Right cardiac atrium (tissue), 5 donors: ENCODE measurements at regions not wholly inside any gene's neighbourhood (a gene's known extent, or its start where the extent isn't known, plus 50 kb on each side); places are given as distances from the start of the nearest gene placed in this dataset.

ENCODE experiments used
- ATAC-seq, 2 donors: fragments of 200-7000 bp; cut with Tn5 transposase; one replicate each; pipeline versions ENCODE4 v1.8.0 to v1.9.1; 2020; ENCODE audit warnings: moderate library complexity in 2 of 2, mild to moderate bottlenecking in 1 of 2
- DNase-seq, 3 donors: peaks; one replicate each; pipeline ENCODE4 v3.0.0-alpha.2; 2020
- H3K27ac ChIP-seq: one replicate; pipeline ENCODE4 v1.5.1; 2013; ENCODE audit warnings: mild to moderate bottlenecking, low read length, control low read depth, moderate library complexity
- H3K27me3 ChIP-seq: one replicate; pipeline ENCODE4 v1.6.1; 2013; ENCODE audit not compliant: control insufficient read depth, insufficient read depth
- H3K4me1 ChIP-seq: one replicate; pipeline ENCODE4 v1.6.1; 2013; ENCODE audit warnings: low read length; ENCODE audit not compliant: control insufficient read depth, insufficient read depth
- H3K4me3 ChIP-seq: one replicate; pipeline ENCODE4 v1.5.1; 2013; ENCODE audit warnings: low read length, control low read depth
- H3K9me3 ChIP-seq: one replicate; pipeline ENCODE4 v1.6.1; 2013; ENCODE audit warnings: low read length; ENCODE audit not compliant: control insufficient read depth
- WGBS: extraction: QIAGEN DNeasy Blood & Tissue Kit; methylation state at CpG from one replicate; pipeline ENCODE4 v1.1.7; 2013; 5-methylcytosine and 5-hydroxymethylcytosine counted together
- intact Hi-C, 4 donors: fragments of 100-400 bp; cut with DNase I; formaldehyde crosslinking; loops; one replicate each; pipeline versions ENCODE4 v1.11.0 to v1.14.0; 2022 to 2023
- donor health status: healthy with polysubstance abuse.
- donor health status: DM: no; HTN: yes; CAD: no.
- donor health status: DM: no; HTN: no; CAD: no.
- donor health status: DM: no; HTN: yes; CAD: no; lungs with severe emphysema.
- donor health status: DM: yes; HTN: yes; CAD: no.

DNA sequence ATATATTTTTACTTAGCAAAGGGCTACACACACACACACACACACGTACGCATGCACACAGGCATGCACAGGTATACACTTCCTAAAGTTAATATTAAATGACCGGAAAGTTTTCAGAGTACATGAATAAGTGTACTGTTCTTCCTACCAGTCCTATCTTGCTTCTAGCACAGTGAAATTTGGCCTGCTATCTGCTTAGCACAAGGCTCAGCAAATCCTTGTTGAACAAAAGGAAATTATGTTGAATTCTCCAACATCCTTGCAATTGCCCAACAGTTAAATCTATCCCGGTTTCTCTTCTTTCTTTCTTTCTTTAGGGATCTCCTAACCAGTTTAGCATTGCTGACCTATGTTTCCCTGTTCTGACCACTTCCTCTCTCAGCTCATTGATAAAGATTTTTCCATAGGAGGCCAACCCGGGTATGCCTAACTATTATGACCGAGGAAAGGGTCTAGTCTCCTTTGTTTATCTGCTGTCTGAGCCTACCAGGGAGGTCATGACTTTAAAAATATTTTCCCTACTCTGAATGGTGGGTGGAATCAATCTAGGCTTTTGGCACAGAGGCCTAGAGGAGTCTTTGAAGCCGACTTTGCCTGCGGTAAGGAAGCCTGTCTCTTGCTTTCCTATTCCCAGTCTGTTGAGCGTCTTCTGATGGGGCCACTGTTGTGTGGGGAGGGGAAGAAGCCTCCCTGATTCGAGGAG lies 400.7 kb downstream of the HRH4 start:
- 54% methylated on average over 10 of the region's 10 CpGs for WGBS
- no peak overlapping the region for H3K27ac ChIP-seq
- DNase-seq (no peak), ATAC-seq (peak; percentile 73 to 96)
- no peak overlapping the region for H3K4me3 ChIP-seq
- peaks cover 2% of the 10 kb centered on the region for H3K4me1 ChIP-seq
- no peaks in the 10 kb centered on the region for H3K27me3 ChIP-seq
- intact Hi-C loops: no loop called here
- H3K9me3 ChIP-seq: no peaks in the 10 kb centered on the region

DNA sequence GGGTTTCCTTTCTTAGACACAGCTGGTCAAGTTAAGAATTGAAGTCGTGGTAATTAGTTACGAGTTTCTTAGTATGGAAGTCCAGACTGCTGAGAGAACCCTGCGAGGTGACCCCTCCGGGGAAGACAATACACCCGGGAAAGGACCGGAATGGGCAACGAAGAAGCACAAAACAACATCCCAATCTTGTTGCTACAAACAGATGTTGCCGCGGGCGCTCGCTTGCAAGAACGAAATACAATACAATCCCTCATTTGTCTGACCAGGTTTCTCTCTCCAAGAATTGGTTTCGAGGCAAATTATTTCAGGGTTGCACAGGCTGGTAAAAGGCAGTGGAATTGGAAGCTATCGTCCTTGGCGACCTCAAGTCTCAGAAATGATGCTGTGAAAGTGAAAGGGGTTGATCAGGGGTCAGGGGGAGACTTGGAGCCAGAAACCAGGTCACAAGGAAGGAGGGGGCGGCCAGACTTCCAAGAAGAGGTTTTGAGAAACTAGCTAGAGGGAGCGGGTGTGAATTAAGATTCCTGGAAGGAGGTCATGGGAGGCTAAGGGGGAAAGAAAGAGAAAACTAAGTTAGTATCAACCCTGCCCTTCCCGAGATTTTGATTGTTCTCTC lies 401.9 kb downstream of the HRH4 start:
- 60% methylated on average over 18 of the region's 18 CpGs for whole genome bisulfite sequencing
- H3K27me3 ChIP-seq: no peaks in the 10 kb centered on the region

DNA sequence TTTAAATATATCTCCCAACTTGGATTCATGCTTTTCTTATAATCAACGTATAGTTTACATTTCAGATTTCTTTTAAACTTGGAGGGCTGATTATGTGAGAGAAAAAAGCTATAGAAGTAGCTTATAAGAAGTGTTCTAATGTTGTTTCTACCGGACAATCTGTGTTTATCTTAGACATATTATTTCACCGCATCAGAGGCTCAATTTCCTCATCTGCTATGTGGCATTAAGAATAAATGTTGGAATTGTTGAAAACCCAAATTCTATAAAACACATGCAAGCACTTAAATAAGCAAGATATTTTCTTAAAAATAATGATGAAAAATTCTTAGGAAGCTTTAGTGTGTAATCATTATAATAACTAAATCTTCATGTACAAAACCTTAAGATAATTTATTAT lies 407.9 kb downstream of the HRH4 start:
- Histone ChIP-seq H3K4me3 (no peak overlapping the region), H3K27me3 (no peaks in the 10 kb centered on the region), H3K27ac (no peak overlapping the region), H3K4me1 (no peaks in the 10 kb centered on the region), H3K9me3 (no peaks in the 10 kb centered on the region)
- 80% methylated on average over 3 of the region's 3 CpGs for WGBS
- ATAC-seq (no peak), DNase-seq (no peak)
- intact Hi-C loops: no loop called here

More for the DNA sequence above, 401.9 kb downstream of the HRH4 start:
- DNase-seq: no peak
- no peak overlapping the region for H3K27ac ChIP-seq
- intact Hi-C loops: no loop called here
- H3K4me3 ChIP-seq: no peak overlapping the region
- peaks cover 2% of the 10 kb centered on the region for H3K4me1 ChIP-seq
- ATAC-seq: no peak
- H3K9me3 ChIP-seq: no peaks in the 10 kb centered on the region

DNA sequence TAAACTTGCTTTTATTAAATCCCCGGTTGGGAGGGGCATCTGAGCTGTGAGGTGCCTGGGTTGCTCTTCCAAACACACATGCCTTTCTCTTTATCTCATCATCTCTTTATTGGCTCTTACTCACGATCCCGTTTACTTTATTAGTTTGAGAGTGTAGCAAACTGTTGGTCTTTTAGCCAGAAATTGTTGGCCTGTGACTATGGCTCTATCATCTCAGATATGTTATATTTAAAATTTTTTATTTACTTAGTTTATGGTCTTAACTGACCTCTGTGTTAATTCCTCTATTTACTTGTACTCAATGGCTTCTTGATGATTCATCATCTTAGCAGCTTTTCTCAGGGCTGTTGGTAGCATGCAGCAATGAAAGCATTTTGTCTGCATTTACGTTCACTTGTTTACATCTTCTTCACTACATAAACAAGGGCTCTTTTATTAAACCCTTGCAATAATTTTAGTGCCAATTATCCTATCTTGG lies 408.4 kb downstream of the HRH4 start:
- Histone ChIP-seq H3K9me3 (no peaks in the 10 kb centered on the region), H3K4me3 (no peak overlapping the region), H3K27ac (no peak overlapping the region), H3K4me1 (no peaks in the 10 kb centered on the region), H3K27me3 (no peaks in the 10 kb centered on the region)
- 50% methylated on average over 4 of the region's 4 CpGs for WGBS
- no peak for DNase-seq
- intact Hi-C loops: no loop called here
- no peak for ATAC-seq

DNA sequence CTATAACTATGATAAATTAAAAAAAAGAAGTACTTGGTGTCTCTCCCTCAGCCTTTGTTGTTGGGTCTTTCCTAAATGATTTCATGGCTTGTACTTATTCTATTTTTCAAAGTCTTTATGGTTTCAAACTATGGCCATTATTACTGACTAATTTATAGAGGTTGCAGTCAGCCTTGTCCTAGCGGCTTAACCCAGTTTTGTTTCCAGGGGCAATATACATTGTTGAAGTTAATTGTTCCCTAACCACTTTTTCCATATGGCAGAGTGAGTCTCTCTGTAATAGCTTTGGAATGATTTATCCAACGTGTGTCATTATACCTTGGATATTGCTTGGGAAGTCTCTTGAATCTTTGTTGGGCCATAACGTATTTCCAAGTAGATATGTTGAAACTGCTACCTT lies 408.8 kb downstream of the HRH4 start:
- no peaks in the 10 kb centered on the region for H3K4me1 ChIP-seq
- 65% methylated on average over 3 of the region's 3 CpGs for WGBS
- DNase-seq (no peak), ATAC-seq (no peak)
- H3K4me3 ChIP-seq: no peak overlapping the region
- H3K27me3 ChIP-seq: no peaks in the 10 kb centered on the region
- H3K9me3 ChIP-seq: no peaks in the 10 kb centered on the region
- intact Hi-C loops: no loop called here
- H3K27ac ChIP-seq: no peak overlapping the region

DNA sequence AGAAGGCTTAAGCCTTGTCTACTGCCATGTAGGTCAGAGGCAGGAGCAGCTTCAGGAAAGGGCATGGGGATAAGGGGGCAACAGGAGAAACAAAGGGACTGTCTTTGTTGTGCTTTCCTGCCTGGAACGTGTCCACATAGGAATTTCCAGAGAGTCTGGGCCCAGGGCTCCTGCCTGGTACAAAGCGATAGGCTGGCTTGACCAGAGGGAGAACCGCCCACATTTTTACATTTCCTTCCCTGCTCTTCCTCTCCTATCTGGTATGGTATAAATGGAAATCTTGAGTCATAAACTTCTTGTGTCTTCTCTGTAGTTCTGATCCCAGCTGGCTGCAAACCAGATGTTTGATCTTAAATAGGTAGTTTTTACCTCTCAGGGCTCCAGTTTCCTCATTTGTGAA lies 414.8 kb downstream of the HRH4 start:
- no peak overlapping the region for H3K27ac ChIP-seq
- no peaks in the 10 kb centered on the region for H3K4me1 ChIP-seq
- intact Hi-C loops: loop anchor here (5.0 to 10.0 kb wide), 5 partner anchors 350 to 1022 kb away; no protein-coding TSS in a partner anchor
- no peaks in the 10 kb centered on the region for H3K9me3 ChIP-seq
- no peaks in the 10 kb centered on the region for H3K27me3 ChIP-seq
- no peak overlapping the region for H3K4me3 ChIP-seq
- no peak for DNase-seq
- peak in 1 of 2 donors; percentile 56 for ATAC-seq
- whole genome bisulfite sequencing: 77% methylated on average over 3 of the region's 3 CpGs

DNA sequence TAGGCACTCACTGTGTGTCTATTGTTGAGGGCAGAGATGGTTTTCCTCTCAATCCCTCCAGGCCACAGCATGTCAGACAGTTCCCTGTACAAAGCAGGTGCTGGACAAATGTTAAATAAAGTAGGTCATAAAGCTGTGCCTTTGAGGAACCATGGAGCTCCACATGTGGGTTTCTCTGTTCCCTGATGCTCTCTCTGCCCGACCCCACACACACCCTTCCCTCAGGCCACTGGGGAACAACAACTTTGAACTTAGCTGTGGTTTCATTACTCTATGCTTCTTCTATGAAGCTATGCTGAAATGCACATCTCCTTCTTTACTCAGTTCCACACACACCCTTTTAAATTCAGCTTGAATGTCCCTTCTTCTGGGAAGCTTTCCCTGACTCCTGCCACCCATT lies 415.3 kb downstream of the HRH4 start:
- Histone ChIP-seq H3K4me1 (no peaks in the 10 kb centered on the region), H3K4me3 (no peak overlapping the region), H3K9me3 (no peaks in the 10 kb centered on the region), H3K27ac (no peak overlapping the region), H3K27me3 (no peaks in the 10 kb centered on the region)
- DNase-seq (no peak), ATAC-seq (no peak)
- 64% methylated on average over 1 of the region's 1 CpG for WGBS
- intact Hi-C loops: loop anchor here (2.0 to 10.0 kb wide), 6 partner anchors 349 to 1022 kb away; no protein-coding TSS in a partner anchor

DNA sequence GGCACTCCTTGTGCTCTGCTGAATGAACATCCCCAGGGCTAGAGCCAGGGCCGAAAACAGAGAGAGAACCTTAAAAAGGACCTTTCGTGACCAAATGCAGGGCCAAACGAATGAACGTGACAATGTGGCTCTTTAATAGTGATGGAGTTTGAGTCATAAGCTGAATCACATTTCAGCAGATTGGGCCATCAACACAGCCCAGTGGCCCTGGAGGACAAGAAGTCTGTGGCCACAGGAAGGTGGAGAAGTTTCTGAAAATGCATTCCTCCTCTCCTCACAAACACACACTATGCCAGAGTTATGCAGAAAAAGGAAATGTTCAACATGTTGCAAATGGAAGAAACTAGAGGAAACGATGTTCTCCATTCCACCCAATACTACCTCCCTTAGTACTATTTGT lies 415.8 kb downstream of the HRH4 start:
- ATAC-seq: no peak
- intact Hi-C loops: loop anchor here (2.0 to 10.0 kb wide), 6 partner anchors 349 to 1021 kb away; no protein-coding TSS in a partner anchor
- Histone ChIP-seq H3K4me1 (no peaks in the 10 kb centered on the region), H3K4me3 (no peak overlapping the region), H3K27me3 (no peaks in the 10 kb centered on the region), H3K9me3 (no peaks in the 10 kb centered on the region), H3K27ac (no peak overlapping the region)
- DNase-seq: no peak
- WGBS: 87% methylated on average over 5 of the region's 5 CpGs

DNA sequence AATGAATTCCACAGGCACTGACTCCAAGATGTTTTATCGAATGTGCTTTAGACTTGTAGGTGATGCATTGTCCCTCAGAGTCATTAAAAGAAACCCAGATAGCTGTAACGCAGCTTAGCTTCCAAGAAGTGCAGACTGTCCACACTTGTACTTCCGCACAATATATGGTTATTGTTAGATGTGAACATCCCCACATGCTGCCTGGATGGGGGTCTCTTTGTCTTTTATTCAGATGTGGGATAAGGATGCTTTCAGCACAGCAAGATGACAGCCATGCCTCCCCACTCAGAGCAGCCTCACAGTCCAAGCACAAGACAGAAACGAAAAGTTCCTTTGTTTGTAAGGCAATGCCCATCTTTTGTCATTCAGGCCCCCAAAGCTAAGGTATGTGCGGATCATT lies 416.6 kb downstream of the HRH4 start:
- DNase-seq: no peak
- no peaks in the 10 kb centered on the region for H3K4me1 ChIP-seq
- intact Hi-C loops: loop anchor here (2.0 to 10.0 kb wide), 6 partner anchors 348 to 1020 kb away; no protein-coding TSS in a partner anchor
- H3K4me3 ChIP-seq: no peak overlapping the region
- H3K9me3 ChIP-seq: no peaks in the 10 kb centered on the region
- no peak overlapping the region for H3K27ac ChIP-seq
- no peaks in the 10 kb centered on the region for H3K27me3 ChIP-seq
- ATAC-seq: no peak
- 71% methylated on average over 5 of the region's 5 CpGs for WGBS

DNA sequence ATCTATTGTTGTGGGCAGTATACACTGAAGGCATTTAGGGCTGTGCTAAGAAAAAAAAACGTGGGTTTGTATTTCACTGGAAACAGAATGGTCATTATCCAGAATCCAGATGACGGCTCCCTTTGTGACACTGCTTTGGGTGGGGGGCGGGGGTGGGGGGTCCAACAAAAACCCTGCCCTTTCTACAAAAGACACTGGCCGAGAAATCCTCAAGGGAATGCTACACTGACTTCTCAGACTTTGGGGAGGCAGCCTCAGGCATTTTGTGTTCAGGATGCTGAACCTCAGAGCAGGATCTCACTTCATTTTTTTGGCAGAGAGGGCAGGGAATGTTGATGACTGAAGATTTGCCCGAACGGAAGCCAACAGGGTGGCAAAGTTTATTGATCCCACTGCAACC lies 417.1 kb downstream of the HRH4 start:
- ATAC-seq (no peak), DNase-seq (no peak)
- intact Hi-C loops: loop anchor here (2.0 to 10.0 kb wide), 6 partner anchors 347 to 1020 kb away; no protein-coding TSS in a partner anchor
- Histone ChIP-seq H3K9me3 (no peaks in the 10 kb centered on the region), H3K27me3 (no peaks in the 10 kb centered on the region), H3K4me3 (no peak overlapping the region), H3K4me1 (no peaks in the 10 kb centered on the region), H3K27ac (no peak overlapping the region)
- WGBS: 49% methylated on average over 6 of the region's 6 CpGs

DNA sequence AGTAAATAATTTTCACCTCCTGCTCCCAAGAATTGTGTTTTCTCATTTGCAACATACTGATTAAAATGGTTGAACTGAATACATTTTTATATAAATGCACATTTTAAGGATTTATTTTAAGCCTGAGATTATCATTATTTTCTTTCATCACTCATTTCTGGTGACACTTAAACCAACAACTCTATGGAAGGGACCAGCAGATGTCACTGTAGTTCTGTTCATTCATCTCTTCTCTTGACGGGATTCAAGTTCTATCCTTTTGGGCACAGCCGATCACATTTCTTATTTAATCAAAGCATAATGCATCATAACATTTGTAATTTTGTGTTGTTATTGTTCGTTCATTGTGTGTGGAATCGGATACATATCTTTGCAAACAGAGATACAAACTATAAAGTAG lies 417.9 kb downstream of the HRH4 start:
- no peak overlapping the region for H3K4me3 ChIP-seq
- H3K4me1 ChIP-seq: no peaks in the 10 kb centered on the region
- 11% methylated on average over 4 of the region's 4 CpGs for WGBS
- intact Hi-C loops: loop anchor here (5.0 to 10.0 kb wide), 5 partner anchors 347 to 1019 kb away; no protein-coding TSS in a partner anchor
- H3K9me3 ChIP-seq: no peaks in the 10 kb centered on the region
- H3K27me3 ChIP-seq: no peaks in the 10 kb centered on the region
- ATAC-seq: peak; percentile 55 to 72
- no peak overlapping the region for H3K27ac ChIP-seq
- DNase-seq: no peak
